ENCODE measurements at regions not wholly inside any gene's neighbourhood (a gene's known extent, or its start where the extent isn't known, plus 50 kb on each side); places are given as distances from the start of the nearest gene placed in this dataset.

GRCh38 chr17:77437017-77437416 lies 296.2 kb downstream of the SEC14L1 start:
- H3K27me3 ChIP-seq (ENCODE audit: control insufficient read depth, insufficient read depth, low read length): no peaks in the 10 kb centered on the region
- WGBS (ENCODE audit: insufficient coverage, insufficient read length): no CpG with 5 or more reads among the region's 10 CpGs
- no peak for DNase-seq (ENCODE audit: low read depth, low spot score)
- no peak overlapping the region for H3K27ac ChIP-seq (ENCODE audit: low read length)
- no peak overlapping the region for H3K4me3 ChIP-seq (ENCODE audit: low read length)
- H3K36me3 ChIP-seq (ENCODE audit: control insufficient read depth, insufficient read depth, low read length): no peaks in the 10 kb centered on the region; the same call in 1 of the 2 replicates
- H3K9me3 ChIP-seq (ENCODE audit: control insufficient read depth, insufficient read depth, low read length): no peaks in the 10 kb centered on the region
- peaks cover 19% of the 10 kb centered on the region for H3K4me1 ChIP-seq (ENCODE audit: control insufficient read depth, insufficient read depth, low read length)

- DNase-seq (ENCODE audit: low read depth, low spot score): no peak
- Histone ChIP-seq H3K9me3 (ENCODE audit: control insufficient read depth, insufficient read depth, low read length) (no peaks in the 10 kb centered on the region), H3K27me3 (ENCODE audit: control insufficient read depth, insufficient read depth, low read length) (no peaks in the 10 kb centered on the region), H3K27ac (ENCODE audit: low read length) (no peak overlapping the region), H3K36me3 (ENCODE audit: control insufficient read depth, insufficient read depth, low read length) (no peaks in the 10 kb centered on the region; the same call in 1 of the 2 replicates), H3K4me3 (ENCODE audit: low read length) (no peak overlapping the region), H3K4me1 (ENCODE audit: control insufficient read depth, insufficient read depth, low read length) (peaks cover 14% of the 10 kb centered on the region)
- no CpG with 5 or more reads among the region's 12 CpGs for WGBS (ENCODE audit: insufficient coverage, insufficient read length)
These were observed 297.0 kb downstream of the SEC14L1 start for GRCh38 chr17:77437747-77438146.

GRCh38 chr17:77438241-77439188 lies 297.7 kb downstream of the SEC14L1 start:
- H3K27ac ChIP-seq (ENCODE audit: low read length): no peak overlapping the region
- H3K36me3 ChIP-seq (ENCODE audit: control insufficient read depth, insufficient read depth, low read length): no peaks in the 10 kb centered on the region; the same call in 1 of the 2 replicates
- H3K4me3 ChIP-seq (ENCODE audit: low read length): no peak overlapping the region
- no peak for DNase-seq (ENCODE audit: low read depth, low spot score)
- H3K4me1 ChIP-seq (ENCODE audit: control insufficient read depth, insufficient read depth, low read length): peaks cover 11% of the 10 kb centered on the region
- no CpG with 5 or more reads among the region's 14 CpGs for WGBS (ENCODE audit: insufficient coverage, insufficient read length)
- no peaks in the 10 kb centered on the region for H3K9me3 ChIP-seq (ENCODE audit: control insufficient read depth, insufficient read depth, low read length)
- no peaks in the 10 kb centered on the region for H3K27me3 ChIP-seq (ENCODE audit: control insufficient read depth, insufficient read depth, low read length)

- Histone ChIP-seq H3K36me3 (ENCODE audit: control insufficient read depth, insufficient read depth, low read length) (no peaks in the 10 kb centered on the region; the same call in 1 of the 2 replicates), H3K4me1 (ENCODE audit: control insufficient read depth, insufficient read depth, low read length) (peaks cover 8% of the 10 kb centered on the region), H3K9me3 (ENCODE audit: control insufficient read depth, insufficient read depth, low read length) (no peaks in the 10 kb centered on the region), H3K4me3 (ENCODE audit: low read length) (no peak overlapping the region), H3K27me3 (ENCODE audit: control insufficient read depth, insufficient read depth, low read length) (no peaks in the 10 kb centered on the region), H3K27ac (ENCODE audit: low read length) (no peak overlapping the region)
- no peak for DNase-seq (ENCODE audit: low read depth, low spot score)
- WGBS (ENCODE audit: insufficient coverage, insufficient read length): no CpG with 5 or more reads among the region's 15 CpGs
These were observed 298.6 kb downstream of the SEC14L1 start for GRCh38 chr17:77439189-77440018.

GRCh38 chr17:77440560-77440981 lies 299.8 kb downstream of the SEC14L1 start:
- Histone ChIP-seq H3K27ac (ENCODE audit: low read length) (no peak overlapping the region), H3K4me1 (ENCODE audit: control insufficient read depth, insufficient read depth, low read length) (peaks cover 8% of the 10 kb centered on the region), H3K36me3 (ENCODE audit: control insufficient read depth, insufficient read depth, low read length) (peaks cover 3% of the 10 kb centered on the region; the same call in 1 of the 2 replicates), H3K4me3 (ENCODE audit: low read length) (no peak overlapping the region), H3K27me3 (ENCODE audit: control insufficient read depth, insufficient read depth, low read length) (no peaks in the 10 kb centered on the region), H3K9me3 (ENCODE audit: control insufficient read depth, insufficient read depth, low read length) (no peaks in the 10 kb centered on the region)
- no CpG with 5 or more reads among the region's 12 CpGs for WGBS (ENCODE audit: insufficient coverage, insufficient read length)
- DNase-seq (ENCODE audit: low read depth, low spot score): no peak

GRCh38 chr17:77441130-77441920 lies 300.6 kb downstream of the SEC14L1 start:
- peaks cover 5% of the 10 kb centered on the region for H3K4me1 ChIP-seq (ENCODE audit: control insufficient read depth, insufficient read depth, low read length)
- no peaks in the 10 kb centered on the region for H3K9me3 ChIP-seq (ENCODE audit: control insufficient read depth, insufficient read depth, low read length)
- no peak overlapping the region for H3K27ac ChIP-seq (ENCODE audit: low read length)
- DNase-seq (ENCODE audit: low read depth, low spot score): no peak
- H3K36me3 ChIP-seq (ENCODE audit: control insufficient read depth, insufficient read depth, low read length): peaks cover 3% of the 10 kb centered on the region; the same call in 1 of the 2 replicates
- no peaks in the 10 kb centered on the region for H3K27me3 ChIP-seq (ENCODE audit: control insufficient read depth, insufficient read depth, low read length)
- no peak overlapping the region for H3K4me3 ChIP-seq (ENCODE audit: low read length)
- no CpG with 5 or more reads among the region's 15 CpGs for WGBS (ENCODE audit: insufficient coverage, insufficient read length)

GRCh38 chr17:77441940-77442339 lies 301.2 kb downstream of the SEC14L1 start:
- Histone ChIP-seq H3K4me3 (ENCODE audit: low read length) (no peak overlapping the region), H3K9me3 (ENCODE audit: control insufficient read depth, insufficient read depth, low read length) (no peaks in the 10 kb centered on the region), H3K27me3 (ENCODE audit: control insufficient read depth, insufficient read depth, low read length) (no peaks in the 10 kb centered on the region), H3K27ac (ENCODE audit: low read length) (no peak overlapping the region), H3K4me1 (ENCODE audit: control insufficient read depth, insufficient read depth, low read length) (peaks cover 4% of the 10 kb centered on the region), H3K36me3 (ENCODE audit: control insufficient read depth, insufficient read depth, low read length) (peaks cover 3% of the 10 kb centered on the region; the same call in 1 of the 2 replicates)
- DNase-seq (ENCODE audit: low read depth, low spot score): no peak
- no CpG with 5 or more reads among the region's 11 CpGs for WGBS (ENCODE audit: insufficient coverage, insufficient read length)

GRCh38 chr17:77442976-77443747 lies 302.4 kb downstream of the SEC14L1 start:
- no peak overlapping the region for H3K4me3 ChIP-seq (ENCODE audit: low read length)
- no CpG with 5 or more reads among the region's 10 CpGs for WGBS (ENCODE audit: insufficient coverage, insufficient read length)
- no peak for DNase-seq (ENCODE audit: low read depth, low spot score)
- H3K27ac ChIP-seq (ENCODE audit: low read length): no peak overlapping the region
- peaks cover 3% of the 10 kb centered on the region for H3K4me1 ChIP-seq (ENCODE audit: control insufficient read depth, insufficient read depth, low read length)
- no peaks in the 10 kb centered on the region for H3K27me3 ChIP-seq (ENCODE audit: control insufficient read depth, insufficient read depth, low read length)
- peaks cover 3% of the 10 kb centered on the region; the same call in 1 of the 2 replicates for H3K36me3 ChIP-seq (ENCODE audit: control insufficient read depth, insufficient read depth, low read length)
- no peaks in the 10 kb centered on the region for H3K9me3 ChIP-seq (ENCODE audit: control insufficient read depth, insufficient read depth, low read length)

- no peak overlapping the region for H3K4me3 ChIP-seq (ENCODE audit: low read length)
- no peak for DNase-seq (ENCODE audit: low read depth, low spot score)
- no peaks in the 10 kb centered on the region for H3K27me3 ChIP-seq (ENCODE audit: control insufficient read depth, insufficient read depth, low read length)
- WGBS (ENCODE audit: insufficient coverage, insufficient read length): no CpG with 5 or more reads among the region's 8 CpGs
- H3K9me3 ChIP-seq (ENCODE audit: control insufficient read depth, insufficient read depth, low read length): no peaks in the 10 kb centered on the region
- peaks cover 3% of the 10 kb centered on the region for H3K4me1 ChIP-seq (ENCODE audit: control insufficient read depth, insufficient read depth, low read length)
- H3K27ac ChIP-seq (ENCODE audit: low read length): no peak overlapping the region
- peaks cover 3% of the 10 kb centered on the region; the same call in 1 of the 2 replicates for H3K36me3 ChIP-seq (ENCODE audit: control insufficient read depth, insufficient read depth, low read length)
These were observed 303.0 kb downstream of the SEC14L1 start for GRCh38 chr17:77443748-77444260.

Data from iPS DF 6.9 (cell line).